HG03520 (cell line): ENCODE measurements at regions not wholly inside any gene's neighbourhood (a gene's known extent, or its start where the extent isn't known, plus 50 kb on each side); places are given as distances from the start of the nearest gene placed in this dataset.

Experiments
- ATAC-seq: cut with Tn5 transposase; IDR thresholded peaks from one replicate; pipeline ENCODE4 v1.9.1; 2021; ENCODE audit warnings: mild to moderate bottlenecking, moderate library complexity; ENCODE audit not compliant: unreplicated experiment

DNA sequence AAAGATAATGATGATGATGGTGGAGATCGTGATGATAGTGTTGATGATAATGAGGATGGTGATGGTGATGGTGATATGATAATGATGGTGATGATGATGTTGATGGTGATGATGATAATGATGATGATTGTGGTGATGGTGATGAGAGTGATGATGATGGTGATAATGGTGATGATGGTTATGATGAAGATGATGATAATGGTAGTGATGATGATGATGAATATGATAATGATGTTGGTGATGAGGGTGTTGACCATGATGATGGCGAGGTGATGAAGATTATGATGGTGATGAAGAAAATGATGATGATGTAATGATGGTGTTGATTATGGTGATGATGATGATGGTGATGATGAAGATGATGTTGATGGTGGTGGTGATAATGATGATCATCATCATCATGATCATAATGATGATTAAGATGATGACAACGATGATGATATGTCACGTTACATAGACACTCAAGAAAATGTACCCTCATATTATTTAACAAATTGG is 1106.4 kb downstream of the NLGN4X start:
- ATAC-seq = no peak

DNA sequence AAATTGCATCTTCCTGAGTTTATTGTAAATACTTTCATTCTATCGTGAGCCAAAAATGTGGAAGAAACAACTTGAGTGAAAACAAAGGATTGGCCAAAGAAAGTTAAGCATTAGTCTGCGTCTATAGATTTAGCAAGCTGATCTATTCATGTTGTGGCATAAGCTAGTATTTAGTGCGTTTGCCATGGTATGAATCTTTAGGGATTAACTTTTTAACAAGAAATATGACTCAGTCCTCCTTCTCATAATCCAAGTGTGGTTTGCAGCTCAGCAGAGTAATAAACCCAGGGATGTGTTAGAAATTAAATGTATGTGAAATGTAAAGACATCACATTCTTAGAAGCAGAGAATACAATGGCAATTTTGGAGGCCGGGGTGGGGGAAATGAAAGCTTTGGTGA is 1110.9 kb downstream of the NLGN4X start:
- no peak for ATAC-seq

DNA sequence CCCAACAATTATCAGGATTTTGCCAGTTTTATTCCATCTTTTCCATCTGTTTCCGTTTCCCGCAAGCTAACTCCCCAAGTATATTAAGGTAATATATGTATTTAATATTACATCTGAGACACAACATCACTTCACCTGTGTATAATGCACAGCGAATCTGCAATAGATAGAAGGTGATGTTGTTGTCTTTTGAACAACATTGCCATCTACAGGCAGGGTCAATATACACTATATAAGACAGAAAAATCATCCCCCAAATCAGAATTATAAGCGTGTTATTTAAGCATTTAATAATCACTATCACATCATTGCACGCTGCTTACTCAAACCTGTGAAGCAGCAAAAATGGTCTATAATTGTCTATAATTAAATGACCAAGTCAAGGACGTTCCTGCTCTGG is 1115.5 kb downstream of the NLGN4X start:
- no peak for ATAC-seq

DNA sequence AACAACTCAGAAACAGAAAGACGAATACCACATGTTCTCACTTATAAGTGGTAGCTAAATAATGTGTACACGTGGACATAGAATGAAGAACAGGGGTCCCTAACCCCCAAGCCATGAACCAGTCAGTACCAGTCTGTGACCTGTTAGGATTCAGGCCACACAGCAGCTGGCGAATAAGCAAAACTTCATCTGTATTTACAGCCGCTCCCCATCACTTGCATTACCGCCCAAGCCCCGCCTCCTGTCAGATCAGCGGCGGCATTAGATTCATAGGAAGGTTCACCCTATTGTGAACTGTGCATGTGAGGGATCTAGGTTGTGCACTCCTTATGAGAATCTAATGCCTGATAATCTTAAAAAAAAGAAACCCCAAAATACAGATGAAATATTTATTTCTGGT is 1128.7 kb downstream of the NLGN4X start:
- ATAC-seq = no peak

DNA sequence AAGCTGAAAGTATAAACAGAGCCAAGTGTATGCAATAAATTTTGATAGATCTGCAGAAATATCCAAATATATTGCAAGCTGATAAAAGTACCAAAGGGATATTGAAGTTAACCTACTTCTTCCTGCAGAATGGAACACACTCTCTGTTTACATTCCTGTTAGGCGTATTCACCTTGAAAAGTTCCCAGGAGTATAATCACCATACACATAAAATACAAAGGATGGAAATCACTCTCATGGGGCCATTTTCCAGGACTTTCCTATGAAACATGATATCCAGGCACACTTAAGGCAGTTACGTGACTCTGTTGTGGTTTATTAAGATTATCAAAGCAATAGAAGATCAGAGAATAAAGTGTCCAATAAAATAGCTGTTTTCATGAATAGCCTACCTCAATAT is 1142.3 kb downstream of the NLGN4X start:
- no peak for ATAC-seq

DNA sequence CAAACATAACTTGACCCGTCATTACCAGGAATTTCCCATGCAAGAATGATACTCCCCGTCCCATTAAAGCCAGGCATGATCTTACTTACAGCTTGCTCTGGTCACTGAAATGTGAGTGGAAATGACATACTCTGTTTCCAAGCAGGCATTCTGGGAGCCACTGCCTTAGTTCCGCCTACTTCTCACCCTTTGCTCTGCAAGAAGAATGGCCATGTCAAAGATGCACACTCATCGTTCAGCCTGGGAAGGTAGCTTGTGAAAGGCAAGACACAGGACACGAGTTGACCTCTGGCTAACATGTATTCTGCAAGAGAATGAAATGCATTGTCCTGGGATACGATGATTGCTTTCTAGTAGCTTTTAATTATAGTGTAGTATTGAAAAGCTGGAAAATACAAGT is 1144.4 kb downstream of the NLGN4X start:
- ATAC-seq = no peak

DNA sequence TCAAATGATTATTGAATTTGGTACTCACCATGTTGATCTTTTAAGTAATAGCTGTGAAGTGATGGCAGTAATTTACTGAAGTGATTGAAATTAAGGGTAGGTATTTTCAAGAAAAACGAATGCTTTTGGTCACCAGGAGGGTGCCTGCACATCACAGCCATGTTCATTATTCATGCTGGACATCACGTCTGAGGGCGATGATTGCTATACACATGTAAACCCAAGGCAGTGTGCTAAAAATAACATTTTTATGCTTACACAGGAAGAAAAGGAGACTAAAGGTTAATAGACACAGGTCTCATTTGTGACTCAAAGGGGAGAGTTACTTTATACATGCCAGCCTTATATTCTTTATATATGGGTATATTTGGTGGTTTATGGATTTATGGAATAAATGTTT is 1146.0 kb downstream of the NLGN4X start:
- ATAC-seq = no peak

DNA sequence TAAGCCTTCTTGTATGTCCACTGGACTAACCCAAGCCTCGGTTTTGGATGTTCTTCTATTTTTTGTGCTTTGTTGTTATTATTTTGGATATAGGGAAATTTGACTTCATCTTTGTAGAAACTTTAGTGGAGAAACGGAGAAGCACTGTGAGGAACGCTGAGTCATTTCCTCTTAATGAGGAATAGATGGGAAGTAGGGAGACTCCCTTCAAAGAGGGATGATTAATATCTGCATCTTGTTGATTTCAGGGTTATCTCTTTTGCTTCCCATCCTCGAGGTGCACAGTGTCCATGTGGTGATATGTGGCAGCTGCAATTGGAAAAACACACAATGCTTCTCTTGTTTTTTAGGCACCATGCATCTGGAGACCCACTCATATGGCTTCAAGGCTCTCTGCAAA is 1147.9 kb downstream of the NLGN4X start:
- ATAC-seq = no peak

DNA sequence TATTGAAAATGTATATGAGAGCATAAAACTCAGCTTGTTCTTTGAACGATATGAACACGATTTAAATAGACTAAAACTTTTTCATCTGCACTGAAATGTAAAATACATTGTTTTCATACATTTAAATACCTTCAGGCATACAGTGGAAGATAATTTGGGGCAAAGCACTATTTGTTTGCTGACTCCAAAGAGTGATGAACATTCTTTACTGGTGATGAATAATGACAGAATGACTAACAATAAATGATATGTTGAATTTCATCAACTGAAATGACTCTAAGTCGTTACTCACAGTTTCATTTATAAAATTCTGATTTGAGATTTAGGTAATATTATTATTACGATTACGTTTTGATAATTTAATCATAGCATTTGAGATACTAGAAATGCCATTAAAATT is 1160.1 kb downstream of the NLGN4X start:
- ATAC-seq = no peak

DNA sequence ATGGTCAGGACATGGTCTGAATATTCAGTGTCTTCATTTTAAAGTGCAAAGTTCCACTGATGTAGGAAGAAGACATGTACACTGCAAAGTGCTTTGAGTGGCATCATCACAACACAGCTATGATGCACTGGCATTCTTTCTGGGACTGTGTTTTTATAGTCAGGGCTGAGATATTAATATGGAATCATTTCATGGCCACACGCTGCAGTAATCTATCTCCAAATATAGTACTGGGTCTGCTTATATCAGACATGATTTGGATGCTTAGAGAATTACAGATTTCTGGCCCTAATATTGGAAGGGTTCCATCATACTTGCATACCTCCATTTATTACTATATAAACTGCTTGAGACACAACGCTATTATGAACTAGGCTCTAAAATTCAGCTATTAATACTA is 1170.9 kb downstream of the NLGN4X start:
- ATAC-seq = no peak

DNA sequence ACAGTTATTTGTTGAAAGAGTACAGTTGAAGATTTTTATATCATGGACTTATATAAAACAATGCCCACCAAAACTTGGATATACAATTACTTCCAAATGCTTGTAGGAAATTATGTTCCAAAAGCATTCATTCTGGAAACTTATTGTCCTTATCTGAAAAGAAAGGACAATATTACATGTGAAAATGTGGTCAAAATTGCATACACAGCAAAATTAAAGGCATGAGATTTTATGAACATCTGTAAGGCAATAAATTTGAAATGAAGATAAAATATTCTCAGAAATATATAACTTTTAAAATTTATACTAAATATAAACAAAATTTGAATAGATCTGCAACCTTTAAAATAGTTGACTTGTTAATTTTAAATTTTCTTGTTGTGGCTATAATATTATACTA is 1173.8 kb downstream of the NLGN4X start:
- no peak for ATAC-seq

DNA sequence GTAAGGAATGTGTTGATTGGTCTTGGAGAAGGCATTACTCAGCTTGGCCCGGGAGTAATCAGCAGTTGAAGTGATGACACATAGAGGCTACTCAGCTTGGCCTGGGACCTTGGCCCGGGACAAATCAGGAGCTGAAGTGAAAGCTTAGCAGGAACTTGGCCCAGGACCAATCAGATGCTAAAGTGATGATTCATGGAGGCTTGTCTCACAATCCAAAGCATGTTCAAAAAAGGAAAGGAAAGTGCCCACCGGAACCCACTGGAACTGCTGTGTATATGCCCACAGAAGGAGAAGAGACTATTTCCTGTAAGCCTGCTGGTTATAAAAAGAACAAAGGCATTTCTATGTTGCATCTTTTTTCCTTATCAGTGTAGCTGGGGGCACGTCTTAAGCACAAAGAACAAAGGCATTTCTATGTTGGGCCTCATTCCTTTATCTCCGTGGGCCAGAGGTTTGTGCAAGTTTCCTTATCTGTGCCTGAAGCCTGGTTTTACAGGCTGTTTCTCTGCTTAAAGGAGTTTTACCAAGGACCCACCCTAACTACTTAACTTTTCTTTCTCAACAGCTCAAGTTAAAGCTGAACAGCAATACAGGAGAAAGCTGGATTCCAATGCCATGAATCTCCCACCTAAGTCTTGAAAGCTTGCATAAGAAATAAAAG is 1176.7 kb downstream of the NLGN4X start:
- no peak for ATAC-seq

DNA sequence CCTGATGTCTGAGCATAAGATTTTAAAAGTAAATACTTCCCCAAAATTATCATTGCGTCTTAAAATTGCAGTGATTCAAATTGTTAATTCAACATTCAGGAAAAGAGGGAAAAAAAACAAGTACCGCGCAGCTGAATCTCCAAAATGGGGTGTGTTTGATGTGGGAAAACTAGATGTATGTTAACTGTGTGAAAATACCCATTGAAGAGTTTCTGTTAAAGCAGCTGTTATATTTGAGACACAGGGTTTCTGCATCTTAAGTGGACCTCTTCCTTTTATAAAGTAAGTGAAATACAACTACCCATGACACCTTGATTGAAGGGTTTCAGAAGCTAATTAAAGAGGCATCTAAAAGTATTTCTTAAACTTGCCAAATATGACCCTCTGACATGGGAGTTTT is 1186.1 kb downstream of the NLGN4X start:
- no peak for ATAC-seq

DNA sequence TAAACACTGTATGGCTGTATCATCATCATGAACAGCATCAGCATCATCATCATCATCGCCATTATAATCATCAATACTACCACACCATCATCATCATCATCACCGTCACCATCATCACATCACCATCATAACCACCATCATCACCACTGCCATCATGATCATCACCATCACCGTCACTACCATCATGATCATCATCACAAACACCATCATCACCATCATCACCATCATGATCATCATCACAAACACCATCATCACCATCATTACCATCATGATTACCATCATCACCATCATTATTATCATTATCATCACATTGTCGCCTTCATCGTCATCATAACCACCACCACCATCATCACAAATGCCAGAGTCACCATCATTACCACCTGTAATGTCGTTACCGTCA is 1196.9 kb downstream of the NLGN4X start:
- ATAC-seq = no peak

DNA sequence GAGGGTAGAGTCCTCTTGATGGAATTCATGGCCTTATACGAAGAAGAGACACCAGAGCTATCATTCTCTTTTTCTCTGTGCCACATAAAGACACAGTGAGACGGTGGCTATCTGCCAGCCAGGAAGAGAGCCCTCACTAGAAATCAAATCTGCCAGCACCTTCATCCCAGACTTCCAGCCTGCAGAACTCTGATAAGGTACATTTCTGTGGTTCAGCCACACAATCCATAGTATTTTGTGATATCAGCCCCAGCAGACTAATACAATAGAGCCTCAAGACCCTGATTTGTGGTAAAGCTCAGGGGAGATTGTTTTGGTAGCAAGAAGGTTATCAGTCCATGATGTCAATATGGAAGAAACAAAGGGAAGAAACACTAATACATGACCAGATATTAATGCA is 1213.2 kb downstream of the NLGN4X start:
- no peak for ATAC-seq

DNA sequence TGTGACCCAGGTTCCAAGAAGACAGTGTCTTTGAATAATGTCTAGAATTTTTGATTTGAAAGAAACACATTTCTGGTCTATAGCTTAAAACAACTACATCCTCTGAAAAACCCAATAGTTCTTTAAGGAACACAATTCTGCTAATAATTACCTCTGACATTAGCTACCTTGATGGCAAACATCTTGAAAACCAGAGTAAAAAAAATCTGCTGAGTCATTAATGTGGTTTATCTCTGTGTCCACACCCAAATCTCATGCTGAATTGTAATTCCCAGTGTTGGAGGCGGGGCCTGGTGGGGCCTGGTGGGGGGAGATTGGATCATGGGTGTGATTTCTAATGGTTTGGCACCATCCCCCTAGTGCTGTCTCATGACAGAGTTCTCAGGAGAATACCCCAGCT is 1233.8 kb downstream of the NLGN4X start:
- no peak for ATAC-seq

DNA sequence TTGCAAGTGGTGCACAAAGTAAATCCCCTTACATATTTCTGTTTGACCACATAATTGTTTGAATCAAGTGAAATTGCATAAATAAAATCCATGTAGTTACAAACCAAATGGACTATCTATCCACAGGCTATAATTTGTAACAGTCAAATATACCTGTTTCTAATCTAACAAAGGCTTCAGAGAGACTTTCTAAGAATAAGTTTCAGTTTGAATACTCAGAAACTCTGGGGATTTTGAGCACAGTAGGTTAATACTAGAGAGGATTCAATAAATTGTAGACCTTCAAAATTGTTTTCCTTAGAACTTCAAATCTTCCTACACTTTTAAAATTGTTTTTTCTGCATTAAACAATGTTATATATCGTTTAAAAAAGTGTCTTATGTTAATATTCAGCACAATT is 1250.1 kb downstream of the NLGN4X start:
- ATAC-seq = no peak

DNA sequence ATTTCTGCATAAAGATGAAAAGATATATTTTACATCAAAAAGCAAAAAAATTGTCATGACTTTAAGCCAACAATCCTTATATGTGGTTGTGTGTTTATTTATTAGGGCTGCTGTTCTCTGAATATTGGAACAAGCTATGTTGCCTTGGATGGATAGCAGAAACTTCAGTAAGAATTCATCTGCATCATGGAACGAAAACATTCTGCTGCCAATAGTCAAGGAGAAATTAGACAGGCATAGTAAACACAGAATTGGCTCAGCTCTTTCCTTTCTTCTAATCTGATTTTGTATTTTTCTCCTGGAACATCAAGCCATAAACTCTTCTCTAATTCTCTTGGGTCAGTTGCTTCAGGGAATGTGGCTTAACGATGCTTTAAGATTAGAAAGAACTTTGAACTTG is 1257.0 kb downstream of the NLGN4X start:
- no peak for ATAC-seq

DNA sequence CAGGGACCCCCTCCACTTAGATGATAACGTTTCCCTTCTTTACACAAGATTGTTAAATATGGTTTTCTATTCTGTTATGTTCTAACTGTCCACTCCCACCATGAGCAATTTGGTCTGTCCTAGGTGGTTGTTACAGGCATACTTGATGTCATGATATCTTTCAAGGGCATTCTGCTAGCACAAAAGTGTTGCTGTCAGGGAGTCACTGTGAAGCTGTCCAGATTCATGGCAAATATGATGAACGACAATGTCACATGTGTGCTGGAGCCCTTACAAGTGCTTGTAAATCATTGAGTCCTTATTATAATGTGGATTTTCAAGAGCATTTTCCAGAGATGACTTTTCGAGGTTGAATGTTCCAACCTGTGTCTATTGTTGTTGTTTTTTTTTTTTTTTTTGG is 1250.7 kb upstream of the PRKX start:
- no peak for ATAC-seq

DNA sequence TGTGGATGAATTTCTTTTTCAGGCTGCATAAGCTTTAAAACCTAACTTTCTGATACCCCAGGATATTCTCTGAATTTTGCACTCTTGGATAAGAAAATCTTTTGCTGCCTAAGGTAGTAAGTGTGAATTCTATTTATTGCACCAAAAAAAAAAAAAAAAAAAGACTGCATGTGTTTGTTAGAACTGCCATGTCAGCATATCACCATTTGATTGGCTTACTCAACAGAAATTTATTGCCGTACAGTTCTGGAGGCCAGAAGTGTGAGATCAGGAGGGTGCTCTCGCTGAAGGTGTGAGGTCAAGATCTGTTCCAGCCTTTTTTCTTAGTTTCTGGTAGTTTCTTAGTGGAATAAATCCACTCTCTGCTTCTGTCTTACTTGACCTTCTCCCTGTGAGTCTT is 1250.0 kb upstream of the PRKX start:
- ATAC-seq = no peak

DNA sequence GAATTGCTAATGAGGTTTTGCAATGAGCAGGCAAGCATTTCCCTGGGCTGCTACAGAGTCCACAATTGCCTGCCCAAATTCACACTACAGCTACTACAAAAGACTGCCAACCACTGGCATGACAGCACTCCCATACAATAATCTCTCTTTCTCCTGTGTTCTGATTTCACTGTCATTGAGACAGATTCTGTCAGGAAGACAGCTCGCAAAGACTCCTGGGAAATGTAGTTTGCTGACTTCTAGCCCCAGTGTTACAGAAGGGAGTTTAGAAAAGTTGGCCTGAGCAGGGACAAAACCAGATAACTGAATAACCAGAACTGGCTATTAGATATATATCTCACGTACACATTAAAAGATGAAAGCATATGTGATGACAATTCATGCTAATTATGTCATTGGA is 1231.3 kb upstream of the PRKX start:
- ATAC-seq = no peak

DNA sequence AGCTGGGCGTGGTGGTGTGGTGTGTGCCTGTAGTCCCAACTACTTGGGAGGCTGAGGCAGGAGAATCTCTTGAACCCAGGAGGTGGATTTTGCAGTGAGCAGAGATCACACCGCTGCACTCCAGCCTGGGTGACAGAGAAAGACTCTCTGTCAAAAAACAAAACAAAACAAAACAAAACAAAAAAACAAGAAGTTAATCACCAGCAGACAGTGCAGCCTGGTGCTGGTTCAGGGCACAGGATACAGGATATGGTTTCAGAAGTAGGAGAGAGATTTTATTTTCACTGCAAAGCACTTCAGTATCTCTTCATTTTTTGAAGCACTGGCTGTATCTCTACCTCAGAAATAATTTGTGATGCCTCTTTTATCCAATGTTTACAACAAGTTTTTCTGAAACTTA is 1222.9 kb upstream of the PRKX start:
- no peak for ATAC-seq

DNA sequence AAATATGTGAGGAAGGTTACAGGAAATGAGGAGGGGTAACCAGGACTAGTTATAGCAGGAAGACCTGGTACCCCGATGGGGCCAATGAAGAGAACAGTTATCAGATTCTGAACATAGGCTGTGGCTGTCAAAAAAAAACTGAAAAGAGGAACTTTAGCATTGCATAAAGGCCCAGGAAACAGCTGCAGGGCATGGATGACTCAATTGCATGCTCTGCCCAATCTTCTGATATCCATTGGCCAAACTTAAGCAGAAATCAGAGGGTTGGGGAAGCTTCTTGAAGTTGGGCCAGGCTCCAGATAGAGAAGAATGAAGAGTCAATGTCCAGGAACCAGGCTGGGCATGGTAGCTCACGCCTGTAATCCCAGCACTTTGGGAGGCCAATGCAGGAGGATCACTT is 1222.4 kb upstream of the PRKX start:
- ATAC-seq = no peak
